WTC11 (cell line): ENCODE measurements at regions not wholly inside any gene's neighbourhood (a gene's known extent, or its start where the extent isn't known, plus 50 kb on each side); places are given as distances from the start of the nearest gene placed in this dataset.

Source experiments
- ATAC-seq: fragments of 200-7000 bp; cut with Tn5 transposase; 2 replicates; pipeline ENCODE4 v1.10.0; 2021; ENCODE audit warnings: mild to moderate bottlenecking, moderate library complexity
- CTCF ChIA-PET: fragments of 300-600 bp; sonication (Branson Sonifier 250); formaldehyde crosslinking; loops from one replicate; lab custom pipeline; 2021; ENCODE audit warnings: antibody characterized with exemption; lab: Charles Lee
- POLR2A ChIA-PET: fragments of 350-600 bp; sonication (Branson Sonifier 250); formaldehyde crosslinking; loops from one replicate; lab custom pipeline; 2021; ENCODE audit warnings: antibody characterized with exemption; lab: Charles Lee
- DNase-seq: peaks from one replicate; pipeline ENCODE4 v3.0.0; 2021; ENCODE audit warnings: low spot score
- H3K27ac Mint-ChIP-seq: 2 replicates; pipeline ENCODE4 v1.8.0; 2021; ENCODE audit warnings: mixed read lengths
- H3K27me3 Mint-ChIP-seq: 2 replicates; pipeline ENCODE4 v1.8.0; 2021; ENCODE audit warnings: low read depth, mild to moderate bottlenecking, moderate library complexity, mixed read lengths
- H3K36me3 Mint-ChIP-seq: 2 replicates; pipeline ENCODE4 v1.8.0; 2021; ENCODE audit warnings: mixed read lengths
- H3K4me1 Mint-ChIP-seq: 2 replicates; pipeline ENCODE4 v1.8.0; 2022; ENCODE audit warnings: mixed read lengths
- H3K4me3 Mint-ChIP-seq: 2 replicates; pipeline ENCODE4 v1.8.0; 2021; ENCODE audit warnings: mild to moderate bottlenecking, moderate library complexity, mixed read lengths
- H3K9me3 Mint-ChIP-seq: 2 replicates; pipeline ENCODE4 v1.8.0; 2021; ENCODE audit warnings: mixed read lengths
- AFF4 ChIP-seq: sonication (generic); formaldehyde crosslinking; IDR thresholded peaks from 2 replicates; pipeline ENCODE4 v1.8.1; 2023; ENCODE audit warnings: mild to moderate bottlenecking, missing genetic modification reagents, borderline replicate concordance
- ELF4 ChIP-seq: sonication (generic); formaldehyde crosslinking; IDR thresholded peaks from 2 replicates; pipeline ENCODE4 v1.8.1; 2022; ENCODE audit warnings: low read depth, mild to moderate bottlenecking, moderate library complexity, missing genetic modification reagents
- FOXP1 ChIP-seq: sonication (generic); formaldehyde crosslinking; IDR thresholded peaks from 2 replicates; pipeline ENCODE4 v1.8.0; 2022; ENCODE audit warnings: missing genetic modification reagents, mild to moderate bottlenecking, moderate library complexity, borderline replicate concordance
- HMGA2 ChIP-seq: fragments of 250-450 bp; sonication (Bioruptor Pico); IDR thresholded peaks from 2 replicates; pipeline ENCODE4 v1.4.0; 2021; ENCODE audit warnings: mild to moderate bottlenecking, moderate library complexity
- MYBL2 ChIP-seq: sonication (generic); formaldehyde crosslinking; IDR thresholded peaks from 2 replicates; pipeline ENCODE4 v1.8.1; 2023; ENCODE audit warnings: mild to moderate bottlenecking, moderate library complexity, missing genetic modification reagents
- NR3C1 ChIP-seq: sonication (generic); formaldehyde crosslinking; conservative IDR thresholded peaks from 2 replicates; pipeline ENCODE4 v1.8.1; 2023; ENCODE audit warnings: low read depth, mild to moderate bottlenecking, missing genetic modification reagents
- PRRX2 ChIP-seq: fragments of 250-450 bp; sonication (Bioruptor Pico); IDR thresholded peaks from 2 replicates; pipeline ENCODE4 v1.8.0; 2021; ENCODE audit warnings: mild to moderate bottlenecking
- ZNF317 ChIP-seq: sonication (generic); formaldehyde crosslinking; IDR thresholded peaks from 2 replicates; pipeline ENCODE4 v1.8.1; 2023; ENCODE audit warnings: low read depth, mild to moderate bottlenecking, moderate library complexity, missing genetic modification reagents, borderline replicate concordance
- TF ChIP-seq, protein P1 (sequence below): fragments of 250-450 bp; sonication (Bioruptor Pico); IDR thresholded peaks from 2 replicates; pipeline ENCODE4 v1.9.0; 2021; ENCODE audit warnings: mild to moderate bottlenecking
- TF ChIP-seq, protein P2 (sequence below): sonication (generic); formaldehyde crosslinking; IDR thresholded peaks from 2 replicates; pipeline ENCODE4 v1.8.0; 2022; ENCODE audit warnings: mild to moderate bottlenecking, missing genetic modification reagents
- TF ChIP-seq, protein P3 (sequence below): sonication (generic); formaldehyde crosslinking; IDR thresholded peaks from 2 replicates; pipeline ENCODE4 v1.8.1; 2023; ENCODE audit warnings: mild to moderate bottlenecking, missing genetic modification reagents
- TF ChIP-seq, protein P4 (sequence below): sonication (generic); formaldehyde crosslinking; IDR thresholded peaks from 2 replicates; pipeline ENCODE4 v1.8.1; 2022; ENCODE audit warnings: mild to moderate bottlenecking, moderate library complexity, missing genetic modification reagents
- TF ChIP-seq, protein P5 (sequence below): sonication (generic); formaldehyde crosslinking; IDR thresholded peaks from 2 replicates; pipeline ENCODE4 v1.8.0; 2023; ENCODE audit warnings: missing genetic modification reagents, mild to moderate bottlenecking, borderline replicate concordance

DNA sequence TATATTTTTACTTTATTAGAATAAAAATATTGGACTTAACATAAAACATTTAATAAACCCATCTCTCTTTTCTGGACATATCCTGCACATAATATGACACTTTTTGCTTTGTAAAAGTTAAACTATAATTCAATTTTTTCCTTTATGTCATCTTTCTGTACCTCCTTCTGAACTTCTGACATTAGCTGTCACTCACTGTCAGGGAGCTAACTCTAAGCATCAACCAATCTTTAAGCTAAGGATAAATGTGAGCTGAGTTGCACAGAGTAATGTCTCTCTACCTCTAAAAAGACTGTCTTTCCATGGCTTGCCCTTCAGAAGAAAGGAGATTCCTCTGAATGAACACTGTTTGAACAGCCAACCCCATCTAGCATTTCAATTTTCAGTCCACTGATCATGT lies 948.6 kb upstream of the CHAC2 start (continued):
- TF ChIP-seq AFF4 (CRISPR knock-in tag) (no peak), NR3C1 (CRISPR knock-in tag) (no peak), HMGA2 (CRISPR knock-in tag) (no peak), PRRX2 (CRISPR knock-in tag) (no peak), ELF4 (no peak)

- H3K4me3 Mint-ChIP-seq = no peak overlapping the region
- H3K27me3 Mint-ChIP-seq = no peaks in the 10 kb centered on the region
- no peaks in the 10 kb centered on the region for H3K36me3 Mint-ChIP-seq
- DNase-seq = no peak
- H3K4me1 Mint-ChIP-seq = peaks cover 4% of the 10 kb centered on the region; the same call in 1 of the 2 replicates
- TF ChIP-seq ZNF317 (CRISPR knock-in tag) = no peak
- TF ChIP-seq, protein P1, sequence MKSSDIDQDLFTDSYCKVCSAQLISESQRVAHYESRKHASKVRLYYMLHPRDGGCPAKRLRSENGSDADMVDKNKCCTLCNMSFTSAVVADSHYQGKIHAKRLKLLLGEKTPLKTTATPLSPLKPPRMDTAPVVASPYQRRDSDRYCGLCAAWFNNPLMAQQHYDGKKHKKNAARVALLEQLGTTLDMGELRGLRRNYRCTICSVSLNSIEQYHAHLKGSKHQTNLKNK (CRISPR knock-in tag) = no peak
- TF ChIP-seq FOXP1 (CRISPR knock-in tag) = no peak
- TF ChIP-seq, protein P2, sequence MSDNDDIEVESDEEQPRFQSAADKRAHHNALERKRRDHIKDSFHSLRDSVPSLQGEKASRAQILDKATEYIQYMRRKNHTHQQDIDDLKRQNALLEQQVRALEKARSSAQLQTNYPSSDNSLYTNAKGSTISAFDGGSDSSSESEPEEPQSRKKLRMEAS (CRISPR knock-in tag) = no peak
- TF ChIP-seq, protein P3, sequence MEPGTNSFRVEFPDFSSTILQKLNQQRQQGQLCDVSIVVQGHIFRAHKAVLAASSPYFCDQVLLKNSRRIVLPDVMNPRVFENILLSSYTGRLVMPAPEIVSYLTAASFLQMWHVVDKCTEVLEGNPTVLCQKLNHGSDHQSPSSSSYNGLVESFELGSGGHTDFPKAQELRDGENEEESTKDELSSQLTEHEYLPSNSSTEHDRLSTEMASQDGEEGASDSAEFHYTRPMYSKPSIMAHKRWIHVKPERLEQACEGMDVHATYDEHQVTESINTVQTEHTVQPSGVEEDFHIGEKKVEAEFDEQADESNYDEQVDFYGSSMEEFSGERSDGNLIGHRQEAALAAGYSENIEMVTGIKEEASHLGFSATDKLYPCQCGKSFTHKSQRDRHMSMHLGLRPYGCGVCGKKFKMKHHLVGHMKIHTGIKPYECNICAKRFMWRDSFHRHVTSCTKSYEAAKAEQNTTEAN (CRISPR knock-in tag) = no peak
- TF ChIP-seq, protein P4, sequence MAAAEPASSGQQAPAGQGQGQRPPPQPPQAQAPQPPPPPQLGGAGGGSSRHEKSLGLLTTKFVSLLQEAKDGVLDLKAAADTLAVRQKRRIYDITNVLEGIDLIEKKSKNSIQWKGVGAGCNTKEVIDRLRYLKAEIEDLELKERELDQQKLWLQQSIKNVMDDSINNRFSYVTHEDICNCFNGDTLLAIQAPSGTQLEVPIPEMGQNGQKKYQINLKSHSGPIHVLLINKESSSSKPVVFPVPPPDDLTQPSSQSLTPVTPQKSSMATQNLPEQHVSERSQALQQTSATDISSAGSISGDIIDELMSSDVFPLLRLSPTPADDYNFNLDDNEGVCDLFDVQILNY (CRISPR knock-in tag) = no peak
- TF ChIP-seq MYBL2 = no peak
- TF ChIP-seq, protein P5, sequence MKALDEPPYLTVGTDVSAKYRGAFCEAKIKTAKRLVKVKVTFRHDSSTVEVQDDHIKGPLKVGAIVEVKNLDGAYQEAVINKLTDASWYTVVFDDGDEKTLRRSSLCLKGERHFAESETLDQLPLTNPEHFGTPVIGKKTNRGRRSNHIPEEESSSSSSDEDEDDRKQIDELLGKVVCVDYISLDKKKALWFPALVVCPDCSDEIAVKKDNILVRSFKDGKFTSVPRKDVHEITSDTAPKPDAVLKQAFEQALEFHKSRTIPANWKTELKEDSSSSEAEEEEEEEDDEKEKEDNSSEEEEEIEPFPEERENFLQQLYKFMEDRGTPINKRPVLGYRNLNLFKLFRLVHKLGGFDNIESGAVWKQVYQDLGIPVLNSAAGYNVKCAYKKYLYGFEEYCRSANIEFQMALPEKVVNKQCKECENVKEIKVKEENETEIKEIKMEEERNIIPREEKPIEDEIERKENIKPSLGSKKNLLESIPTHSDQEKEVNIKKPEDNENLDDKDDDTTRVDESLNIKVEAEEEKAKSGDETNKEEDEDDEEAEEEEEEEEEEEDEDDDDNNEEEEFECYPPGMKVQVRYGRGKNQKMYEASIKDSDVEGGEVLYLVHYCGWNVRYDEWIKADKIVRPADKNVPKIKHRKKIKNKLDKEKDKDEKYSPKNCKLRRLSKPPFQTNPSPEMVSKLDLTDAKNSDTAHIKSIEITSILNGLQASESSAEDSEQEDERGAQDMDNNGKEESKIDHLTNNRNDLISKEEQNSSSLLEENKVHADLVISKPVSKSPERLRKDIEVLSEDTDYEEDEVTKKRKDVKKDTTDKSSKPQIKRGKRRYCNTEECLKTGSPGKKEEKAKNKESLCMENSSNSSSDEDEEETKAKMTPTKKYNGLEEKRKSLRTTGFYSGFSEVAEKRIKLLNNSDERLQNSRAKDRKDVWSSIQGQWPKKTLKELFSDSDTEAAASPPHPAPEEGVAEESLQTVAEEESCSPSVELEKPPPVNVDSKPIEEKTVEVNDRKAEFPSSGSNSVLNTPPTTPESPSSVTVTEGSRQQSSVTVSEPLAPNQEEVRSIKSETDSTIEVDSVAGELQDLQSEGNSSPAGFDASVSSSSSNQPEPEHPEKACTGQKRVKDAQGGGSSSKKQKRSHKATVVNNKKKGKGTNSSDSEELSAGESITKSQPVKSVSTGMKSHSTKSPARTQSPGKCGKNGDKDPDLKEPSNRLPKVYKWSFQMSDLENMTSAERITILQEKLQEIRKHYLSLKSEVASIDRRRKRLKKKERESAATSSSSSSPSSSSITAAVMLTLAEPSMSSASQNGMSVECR = no peak
- no peaks in the 10 kb centered on the region for H3K9me3 Mint-ChIP-seq
- peak; percentile 92 for ATAC-seq
- peak overlapping the region; percentile 63; the same call in 1 of the 2 replicates for H3K27ac Mint-ChIP-seq
- ChIA-PET CTCF (interaction anchor here (0.5 to 1.5 kb wide), 9 partner anchors 11 to 705 kb away, joined by 3 to 13 read pairs (median 6); no protein-coding TSS in a partner anchor), POLR2A (no interaction called here)
These were observed 957.1 kb upstream of the CHAC2 start for GRCh38 chr2:52810460-52810859.
